Gastrocnemius medialis (tissue), 4 donors: ENCODE measurements at regions not wholly inside any gene's neighbourhood (a gene's known extent, or its start where the extent isn't known, plus 50 kb on each side); places are given as distances from the start of the nearest gene placed in this dataset.

ENCODE experiments used
- ATAC-seq, 2 donors: fragments of 150-250 bp; one replicate each; pipeline ENCODE4 v1.9.1; 2016
- DNase-seq, 2 donors: peaks; one replicate each; pipeline ENCODE4 v3.0.0-alpha.2; 2019
- H3K27ac ChIP-seq, 4 donors: fragments of 200-600 bp; sonication (generic); 1 replicate in 1 of 4; 2 replicates in 3 of 4; pipeline ENCODE4 v1.5.1; 2016 to 2018; ENCODE audit warnings: mild to moderate bottlenecking in 2 of 4, moderate library complexity in 1 of 4
- H3K27me3 ChIP-seq, 3 donors: fragments of 200-600 bp; sonication (generic) in 2 of 3; 1 replicate in 1 of 3; 2 replicates in 2 of 3; pipeline versions ENCODE4 v1.5.1 to v1.6.0; 2016 to 2019; ENCODE audit warnings: mild to moderate bottlenecking in 1 of 3, moderate library complexity in 1 of 3
- H3K36me3 ChIP-seq, 2 donors: fragments of 200-600 bp; sonication (generic) in 1 of 2; one replicate each; pipeline ENCODE4 v1.5.1; 2017 to 2018
- H3K4me1 ChIP-seq, 2 donors: fragments of 200-600 bp; sonication (generic) in 1 of 2; one replicate each; pipeline ENCODE4 v1.5.1; 2016 to 2017; ENCODE audit warnings: mild to moderate bottlenecking in 2 of 2
- H3K4me3 ChIP-seq, 4 donors: fragments of 200-600 bp; sonication (generic) in 3 of 4; 1 replicate in 1 of 4; 2 replicates in 3 of 4; pipeline ENCODE4 v1.5.1; 2016 to 2019; ENCODE audit warnings: mild to moderate bottlenecking in 2 of 4
- H3K9me3 ChIP-seq, 3 donors: fragments of 200-600 bp; sonication (generic) in 2 of 3; 1 replicate in 1 of 3; 2 replicates in 2 of 3; pipeline ENCODE4 v1.5.1; 2016 to 2019
- POLR2A ChIP-seq, 2 donors: fragments of 450-650 bp; IDR thresholded peaks; one replicate each; pipeline ENCODE4 v1.6.1; 2017; ENCODE audit warnings: antibody characterized with exemption in 2 of 2, mild to moderate bottlenecking in 2 of 2, moderate library complexity in 2 of 2
- in situ Hi-C, 4 donors: fragments of 200-750 bp; cut with MboI; loops; one replicate each; pipeline versions ENCODE4 v1.15.0 to v1.8.0; 2017; ENCODE audit warnings: low sequenced_read_pairs in 4 of 4
- intact Hi-C: fragments of 100-400 bp; cut with DNase I; formaldehyde crosslinking; loops from one replicate; pipeline ENCODE4 v1.15.1; 2023; ENCODE audit warnings: low total_unique reads
- TF ChIP-seq, protein P1 (sequence below), 5 experiments: fragments of 450-650 bp in 3 of 5; fragments of 200-600 bp in 2 of 5; sonication (generic) in 2 of 5; IDR thresholded peaks in 4 of 5; conservative IDR thresholded peaks in 1 of 5; 1 replicate in 4 of 5; 2 replicates in 1 of 5; pipeline ENCODE4 v1.5.1; 2016 to 2019; ENCODE audit warnings: antibody characterized with exemption in 5 of 5, mild to moderate bottlenecking in 3 of 5, moderate library complexity in 3 of 5

- H3K9me3 ChIP-seq = no peaks in the 10 kb centered on the region
- ATAC-seq (no peak), DNase-seq (no peak)
- H3K4me1 ChIP-seq = no peaks in the 10 kb centered on the region
- H3K36me3 ChIP-seq = no peaks in the 10 kb centered on the region
- in situ Hi-C loops (loop anchor here in 1 of 4 donors (25.0 kb wide), 1 partner anchor 601 kb away; no protein-coding TSS in a partner anchor), intact Hi-C loops (no loop called here)
- TF ChIP-seq, protein P1, sequence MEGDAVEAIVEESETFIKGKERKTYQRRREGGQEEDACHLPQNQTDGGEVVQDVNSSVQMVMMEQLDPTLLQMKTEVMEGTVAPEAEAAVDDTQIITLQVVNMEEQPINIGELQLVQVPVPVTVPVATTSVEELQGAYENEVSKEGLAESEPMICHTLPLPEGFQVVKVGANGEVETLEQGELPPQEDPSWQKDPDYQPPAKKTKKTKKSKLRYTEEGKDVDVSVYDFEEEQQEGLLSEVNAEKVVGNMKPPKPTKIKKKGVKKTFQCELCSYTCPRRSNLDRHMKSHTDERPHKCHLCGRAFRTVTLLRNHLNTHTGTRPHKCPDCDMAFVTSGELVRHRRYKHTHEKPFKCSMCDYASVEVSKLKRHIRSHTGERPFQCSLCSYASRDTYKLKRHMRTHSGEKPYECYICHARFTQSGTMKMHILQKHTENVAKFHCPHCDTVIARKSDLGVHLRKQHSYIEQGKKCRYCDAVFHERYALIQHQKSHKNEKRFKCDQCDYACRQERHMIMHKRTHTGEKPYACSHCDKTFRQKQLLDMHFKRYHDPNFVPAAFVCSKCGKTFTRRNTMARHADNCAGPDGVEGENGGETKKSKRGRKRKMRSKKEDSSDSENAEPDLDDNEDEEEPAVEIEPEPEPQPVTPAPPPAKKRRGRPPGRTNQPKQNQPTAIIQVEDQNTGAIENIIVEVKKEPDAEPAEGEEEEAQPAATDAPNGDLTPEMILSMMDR (IDR thresholded peaks at IDR 0.05 in 4 of 5, conservative IDR thresholded peaks at IDR 0.05 in 1 of 5) = no peak
- TF ChIP-seq POLR2A (IDR thresholded peaks at IDR 0.05) = no peak
- H3K27ac ChIP-seq = no peak overlapping the region
- no peak overlapping the region for H3K4me3 ChIP-seq
- H3K27me3 ChIP-seq = peaks cover 2 to 12% (median 11%) of the 10 kb centered on the region in 3 donors
Observed at GRCh38 chr2:238963161-238963970, 115.5 kb downstream of the TWIST2 start.

DNA sequence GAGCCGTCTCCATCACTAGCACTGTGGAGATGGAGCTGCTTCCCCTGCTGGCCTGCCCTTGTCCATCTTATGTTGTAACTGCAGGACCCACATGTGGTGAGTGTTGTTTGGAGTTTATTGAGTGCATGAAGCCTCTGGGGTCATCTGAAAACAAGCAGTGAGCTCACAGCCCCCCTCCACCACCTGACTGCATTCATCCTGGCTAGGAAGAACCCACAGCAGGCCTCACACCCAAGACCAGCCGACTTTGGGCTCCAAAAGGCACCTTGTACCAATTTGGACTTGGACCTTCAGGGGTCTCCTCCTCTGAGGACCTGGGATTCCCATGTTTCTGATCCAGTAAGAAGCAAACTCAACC is 116.1 kb downstream of the TWIST2 start:
- ATAC-seq = no peak
- intact Hi-C loops = no loop called here
- no peak for DNase-seq
- Histone ChIP-seq H3K4me3 (no peak overlapping the region), H3K4me1 (no peaks in the 10 kb centered on the region), H3K36me3 (no peaks in the 10 kb centered on the region), H3K27ac (no peak overlapping the region), H3K27me3 (peaks cover 2 to 12% (median 11%) of the 10 kb centered on the region in 3 donors), H3K9me3 (no peaks in the 10 kb centered on the region)
- in situ Hi-C loops = loop anchor here in 1 of 4 donors (25.0 kb wide), 1 partner anchor 602 kb away; no protein-coding TSS in a partner anchor
- TF ChIP-seq POLR2A (IDR thresholded peaks at IDR 0.05) = no peak
- TF ChIP-seq, protein P1 (IDR thresholded peaks at IDR 0.05 in 4 of 5, conservative IDR thresholded peaks at IDR 0.05 in 1 of 5) = no peak

GRCh38 chr2:238964544-238965067 is 116.7 kb downstream of the TWIST2 start:
- TF ChIP-seq, protein P1 (IDR thresholded peaks at IDR 0.05 in 4 of 5, conservative IDR thresholded peaks at IDR 0.05 in 1 of 5) = no peak
- TF ChIP-seq POLR2A (IDR thresholded peaks at IDR 0.05) = no peak
- Histone ChIP-seq H3K4me1 (no peaks in the 10 kb centered on the region), H3K27ac (no peak overlapping the region), H3K9me3 (no peaks in the 10 kb centered on the region), H3K4me3 (no peak overlapping the region), H3K27me3 (peaks cover 2 to 12% (median 11%) of the 10 kb centered on the region in 3 donors), H3K36me3 (no peaks in the 10 kb centered on the region)
- in situ Hi-C loops = loop anchor here in 1 of 4 donors (25.0 kb wide), 1 partner anchor 602 kb away; no protein-coding TSS in a partner anchor
- no peak for DNase-seq
- ATAC-seq = no peak
- intact Hi-C loops = no loop called here

GRCh38 chr2:238965371-238966071 is 117.6 kb downstream of the TWIST2 start:
- Histone ChIP-seq H3K27me3 (peaks cover 4 to 12% (median 11%) of the 10 kb centered on the region in 3 donors), H3K9me3 (no peaks in the 10 kb centered on the region), H3K4me3 (no peak overlapping the region), H3K36me3 (no peaks in the 10 kb centered on the region), H3K27ac (no peak overlapping the region), H3K4me1 (no peaks in the 10 kb centered on the region)
- TF ChIP-seq, protein P1 (IDR thresholded peaks at IDR 0.05 in 4 of 5, conservative IDR thresholded peaks at IDR 0.05 in 1 of 5) = no peak
- no peak for TF ChIP-seq POLR2A (IDR thresholded peaks at IDR 0.05)
- in situ Hi-C loops (loop anchor here in 1 of 4 donors (25.0 kb wide), 1 partner anchor 603 kb away; no protein-coding TSS in a partner anchor), intact Hi-C loops (no loop called here)
- DNase-seq (no peak), ATAC-seq (no peak)
